ENCODE measurements at regions not wholly inside any gene's neighbourhood (a gene's known extent, or its start where the extent isn't known, plus 50 kb on each side); places are given as distances from the start of the nearest gene placed in this dataset.
"Not testable (repeated sequence)": the region's sequence is repeated elsewhere in the genome, so short reads cannot be mapped to it uniquely, and the experiment has no call there.

DNA sequence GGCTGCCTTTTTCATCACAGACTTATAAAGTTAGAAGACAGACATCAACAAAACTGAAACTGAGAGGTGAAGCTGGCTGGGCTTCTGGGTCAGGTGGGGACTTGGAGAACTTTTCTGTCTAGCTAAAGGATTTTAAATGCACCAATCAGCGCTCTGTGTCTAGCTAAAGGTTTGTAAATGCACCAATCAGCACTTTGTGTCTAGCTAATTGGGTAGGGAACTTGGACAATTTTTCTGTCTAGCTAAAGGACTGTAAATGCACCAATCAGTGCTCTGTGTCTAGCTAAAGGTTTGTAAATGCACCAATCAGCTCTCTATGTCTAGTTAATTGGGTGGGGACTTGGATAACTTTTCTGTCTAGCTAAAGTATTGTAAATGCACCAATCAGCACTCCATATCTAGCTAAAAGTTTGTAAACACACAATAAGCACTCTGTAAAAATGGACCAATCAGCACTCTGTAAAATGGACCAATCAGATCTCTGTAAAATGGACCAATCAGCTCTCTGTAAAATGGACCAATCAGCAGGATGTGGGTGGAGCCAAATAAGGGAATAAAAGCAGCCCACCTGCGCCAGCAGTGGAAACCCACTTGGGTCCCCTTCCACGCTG is 710.3 kb upstream of the INTU start:
- not testable (repeated sequence) for H3K4me3 ChIP-seq (ENCODE audit: low read length); H3K27me3 ChIP-seq (ENCODE audit: insufficient read depth, low read length); H3K4me1 ChIP-seq (ENCODE audit: insufficient read depth, low read length); H2AFZ ChIP-seq (ENCODE audit: low read depth, low read length); H3K36me3 ChIP-seq (ENCODE audit: insufficient read depth, low read length); H3K9me3 ChIP-seq (ENCODE audit: low read length)

DNA sequence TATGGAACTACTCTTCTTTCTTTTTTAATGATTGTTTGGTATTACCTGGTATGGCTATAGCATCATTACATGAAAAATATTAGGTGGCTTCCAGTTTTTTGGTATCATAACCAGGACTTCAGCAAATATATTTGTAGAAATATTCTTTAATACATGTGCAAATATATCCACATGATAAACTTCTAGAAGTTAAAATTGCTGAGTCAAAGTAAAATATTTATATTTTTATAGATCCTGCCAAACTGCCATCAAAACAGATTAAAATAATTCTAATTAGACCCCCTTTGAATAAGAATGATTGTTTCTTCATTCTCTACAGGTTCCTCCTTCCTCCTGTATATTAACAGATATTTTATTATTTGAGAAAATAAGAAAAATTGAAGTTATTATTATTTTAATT is 708.5 kb upstream of the INTU start:
- no peak overlapping the region for H2AFZ ChIP-seq (ENCODE audit: low read depth, low read length)
- no peaks in the 10 kb centered on the region for H3K27me3 ChIP-seq (ENCODE audit: insufficient read depth, low read length)
- no peaks in the 10 kb centered on the region for H3K36me3 ChIP-seq (ENCODE audit: insufficient read depth, low read length)
- no peaks in the 10 kb centered on the region for H3K9me3 ChIP-seq (ENCODE audit: low read length)
- H3K4me1 ChIP-seq (ENCODE audit: insufficient read depth, low read length), result no peaks in the 10 kb centered on the region
- H3K4me3 ChIP-seq (ENCODE audit: low read length), result no peak overlapping the region

DNA sequence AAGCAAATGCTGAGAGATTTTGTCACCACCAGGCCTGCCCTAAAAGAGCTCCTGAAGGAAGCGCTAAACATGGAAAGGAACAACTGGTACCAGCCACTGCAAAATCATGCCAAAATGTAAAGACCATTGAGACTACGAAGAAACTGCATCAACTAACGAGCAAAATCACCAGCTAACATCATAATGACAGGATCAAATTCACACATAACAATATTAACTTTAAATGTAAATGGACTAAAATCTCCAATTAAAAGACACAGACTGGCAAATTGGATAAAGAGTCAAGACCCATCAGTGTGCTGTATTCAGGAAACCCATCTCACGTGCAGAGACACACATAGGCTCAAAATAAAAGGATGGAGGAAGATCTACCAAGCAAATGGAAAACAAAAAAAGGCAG is 702.7 kb upstream of the INTU start:
- H3K4me1 ChIP-seq (ENCODE audit: insufficient read depth, low read length); H3K9me3 ChIP-seq (ENCODE audit: low read length); H2AFZ ChIP-seq (ENCODE audit: low read depth, low read length); H3K27me3 ChIP-seq (ENCODE audit: insufficient read depth, low read length); H3K36me3 ChIP-seq (ENCODE audit: insufficient read depth, low read length); H3K4me3 ChIP-seq (ENCODE audit: low read length): not testable (repeated sequence)

DNA sequence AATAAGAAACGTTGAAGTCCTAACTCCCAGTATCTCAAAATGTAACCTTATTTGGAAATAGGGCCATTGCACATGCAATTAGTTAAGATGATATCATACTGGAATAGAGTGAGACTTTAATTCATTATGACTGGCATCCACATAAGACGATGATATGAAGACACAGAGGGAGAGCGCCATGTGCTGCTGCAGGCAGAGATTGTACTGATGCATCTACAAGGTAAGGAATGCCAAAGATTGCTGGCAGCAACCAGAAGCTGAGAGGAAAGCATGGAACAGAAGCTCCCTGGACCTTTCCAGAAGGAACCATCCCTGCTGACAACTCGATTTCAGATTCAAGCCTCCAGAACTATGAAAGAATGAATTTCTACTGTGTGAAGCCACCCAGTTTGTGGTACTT is 697.0 kb upstream of the INTU start:
- H3K4me1 ChIP-seq (ENCODE audit: insufficient read depth, low read length), result no peaks in the 10 kb centered on the region
- no peaks in the 10 kb centered on the region for H3K36me3 ChIP-seq (ENCODE audit: insufficient read depth, low read length)
- H3K27me3 ChIP-seq (ENCODE audit: insufficient read depth, low read length), result no peaks in the 10 kb centered on the region
- H3K9me3 ChIP-seq (ENCODE audit: low read length), result no peaks in the 10 kb centered on the region
- no peak overlapping the region for H2AFZ ChIP-seq (ENCODE audit: low read depth, low read length)
- no peak overlapping the region for H3K4me3 ChIP-seq (ENCODE audit: low read length)

DNA sequence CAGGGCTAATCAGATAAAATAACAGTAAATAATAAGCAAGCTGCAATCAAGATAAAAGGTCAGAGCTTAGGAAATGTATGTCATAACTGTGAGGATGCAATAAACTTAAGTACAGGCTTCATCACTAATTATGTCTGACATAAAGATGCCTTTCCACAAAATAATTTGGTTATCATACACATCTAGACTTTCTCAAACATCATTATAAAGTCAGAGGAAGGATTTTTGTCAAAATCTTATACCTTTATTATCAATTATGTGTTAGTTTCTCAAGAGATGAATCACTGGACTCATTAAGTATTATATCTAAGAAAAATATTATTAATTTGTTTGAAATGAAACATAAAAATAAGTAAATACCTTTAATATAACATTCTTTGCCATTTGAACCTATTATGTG is 695.4 kb upstream of the INTU start:
- Histone ChIP-seq H3K4me3 (ENCODE audit: low read length) (no peak overlapping the region), H2AFZ (ENCODE audit: low read depth, low read length) (no peak overlapping the region), H3K4me1 (ENCODE audit: insufficient read depth, low read length) (no peaks in the 10 kb centered on the region), H3K9me3 (ENCODE audit: low read length) (no peaks in the 10 kb centered on the region), H3K36me3 (ENCODE audit: insufficient read depth, low read length) (no peaks in the 10 kb centered on the region), H3K27me3 (ENCODE audit: insufficient read depth, low read length) (no peaks in the 10 kb centered on the region)

DNA sequence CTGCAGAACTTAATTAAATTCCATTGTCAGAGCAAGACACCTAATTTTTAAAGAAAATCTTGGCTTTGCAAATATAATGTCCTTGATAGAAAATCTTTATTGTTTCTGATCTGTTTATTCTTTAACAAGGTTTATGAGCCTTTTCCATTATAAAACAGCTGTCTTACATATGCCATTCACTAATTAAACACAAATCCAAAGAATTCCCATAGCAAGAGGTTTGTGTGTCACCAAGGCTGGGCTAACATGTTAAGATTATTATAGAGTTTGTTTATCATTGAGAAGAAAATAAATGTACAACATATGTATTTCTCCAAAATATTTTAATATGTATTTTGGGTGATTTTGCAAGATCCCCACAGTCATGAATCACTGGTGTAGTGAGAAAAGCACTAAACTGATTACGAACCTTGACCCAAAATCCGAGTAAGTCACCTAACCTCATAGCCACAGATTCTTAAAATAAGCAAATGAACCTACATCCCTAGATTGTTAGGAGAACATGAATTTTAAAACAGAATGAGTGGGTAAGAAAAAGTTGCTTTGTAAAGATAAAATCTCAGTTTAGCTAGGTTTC is 694.8 kb upstream of the INTU start:
- Histone ChIP-seq H3K4me3 (ENCODE audit: low read length) (no peak overlapping the region), H3K36me3 (ENCODE audit: insufficient read depth, low read length) (no peaks in the 10 kb centered on the region), H2AFZ (ENCODE audit: low read depth, low read length) (no peak overlapping the region), H3K4me1 (ENCODE audit: insufficient read depth, low read length) (no peaks in the 10 kb centered on the region), H3K27me3 (ENCODE audit: insufficient read depth, low read length) (no peaks in the 10 kb centered on the region), H3K9me3 (ENCODE audit: low read length) (no peaks in the 10 kb centered on the region)

DNA sequence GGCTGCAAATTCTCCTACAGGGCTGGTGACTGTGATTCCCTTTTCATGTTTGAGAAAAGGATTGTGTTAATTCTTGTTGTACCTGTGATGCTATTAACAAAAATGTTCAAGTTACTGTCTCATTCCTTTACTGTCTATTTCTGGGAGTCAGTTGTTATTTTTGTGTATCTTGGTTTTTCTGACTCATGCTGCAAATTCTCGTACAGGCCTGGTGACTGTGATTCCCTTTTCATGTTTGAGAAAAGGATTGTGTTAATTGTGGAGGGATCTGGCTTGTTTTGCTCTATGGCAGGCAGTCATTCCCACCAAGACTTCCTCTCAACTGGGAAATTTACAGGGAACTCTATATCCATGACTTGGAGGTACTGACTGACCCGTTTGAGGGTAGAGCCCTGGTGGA is 693.4 kb upstream of the INTU start:
- H3K27me3 ChIP-seq (ENCODE audit: insufficient read depth, low read length), result no peaks in the 10 kb centered on the region
- no peaks in the 10 kb centered on the region for H3K4me1 ChIP-seq (ENCODE audit: insufficient read depth, low read length)
- H2AFZ ChIP-seq (ENCODE audit: low read depth, low read length), result no peak overlapping the region
- no peaks in the 10 kb centered on the region for H3K36me3 ChIP-seq (ENCODE audit: insufficient read depth, low read length)
- no peaks in the 10 kb centered on the region for H3K9me3 ChIP-seq (ENCODE audit: low read length)
- H3K4me3 ChIP-seq (ENCODE audit: low read length), result no peak overlapping the region

DNA sequence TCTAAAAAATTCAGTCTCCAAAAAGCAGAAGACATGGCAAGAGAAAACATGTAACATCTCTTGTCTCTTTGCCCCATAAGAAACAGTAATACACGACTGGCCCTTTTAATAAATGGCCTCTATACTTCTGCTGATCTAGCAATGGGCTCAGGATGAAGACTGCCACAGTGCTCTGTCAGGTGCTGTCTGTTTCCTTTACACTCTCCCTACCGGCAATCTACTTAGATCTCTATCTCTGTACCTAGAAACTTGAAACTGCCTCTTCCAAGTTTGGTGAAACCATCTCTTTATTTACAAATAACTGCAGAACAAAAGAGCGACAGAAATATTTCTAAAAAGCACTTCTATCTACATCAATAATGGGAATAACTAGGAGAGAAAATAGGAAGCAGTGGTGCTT is 685.2 kb upstream of the INTU start:
- Histone ChIP-seq H3K27me3 (ENCODE audit: insufficient read depth, low read length) (no peaks in the 10 kb centered on the region), H3K4me3 (ENCODE audit: low read length) (no peak overlapping the region)

DNA sequence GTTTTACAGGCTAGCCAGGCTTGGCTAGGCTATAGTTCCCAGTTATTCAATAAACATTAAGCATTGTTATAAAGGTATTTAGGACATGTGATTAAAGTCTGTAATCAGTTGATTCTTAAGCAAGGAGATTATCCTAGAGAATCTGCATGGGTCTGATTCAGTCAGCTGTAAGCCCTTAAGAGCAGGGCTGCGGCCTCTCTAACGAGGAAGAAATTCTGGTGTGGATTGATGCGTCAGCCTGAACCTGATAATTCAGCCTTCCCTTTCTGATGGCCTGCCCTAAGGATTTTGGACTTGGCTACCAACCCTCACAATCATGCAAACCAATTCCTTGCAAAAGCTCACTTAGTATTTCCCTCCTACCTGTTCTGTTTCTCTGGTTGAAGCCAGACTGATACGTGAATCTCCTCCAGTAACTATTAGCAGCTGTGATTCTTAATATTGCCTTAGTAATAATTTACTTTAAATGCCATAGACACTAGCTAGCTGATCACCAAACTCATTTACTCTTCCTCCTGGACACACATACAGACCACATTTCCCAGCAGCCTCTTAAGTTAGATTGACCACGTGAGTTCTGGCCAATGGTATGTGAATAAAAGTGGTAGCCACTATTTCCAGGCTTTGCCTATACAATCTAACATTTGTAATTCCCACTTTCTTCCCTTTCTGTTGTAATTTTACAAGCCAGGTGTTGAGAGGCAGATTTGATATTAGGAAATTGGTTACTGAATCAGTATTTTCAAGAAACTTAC is 678.0 kb upstream of the INTU start:
- peaks cover 9% of the 10 kb centered on the region for H3K4me1 ChIP-seq (ENCODE audit: insufficient read depth, low read length)
- no peak overlapping the region for H2AFZ ChIP-seq (ENCODE audit: low read depth, low read length)
- H3K36me3 ChIP-seq (ENCODE audit: insufficient read depth, low read length), result no peaks in the 10 kb centered on the region
- H3K4me3 ChIP-seq (ENCODE audit: low read length), result no peak overlapping the region
- no peaks in the 10 kb centered on the region for H3K27me3 ChIP-seq (ENCODE audit: insufficient read depth, low read length)
- H3K9me3 ChIP-seq (ENCODE audit: low read length), result peaks cover 2% of the 10 kb centered on the region

More for the DNA sequence above, 685.2 kb upstream of the INTU start:
- H3K4me1 ChIP-seq (ENCODE audit: insufficient read depth, low read length), result no peaks in the 10 kb centered on the region
- no peaks in the 10 kb centered on the region for H3K36me3 ChIP-seq (ENCODE audit: insufficient read depth, low read length)
- H3K9me3 ChIP-seq (ENCODE audit: low read length), result no peaks in the 10 kb centered on the region
- H2AFZ ChIP-seq (ENCODE audit: low read depth, low read length), result peak overlapping the region; percentile 32

DNA sequence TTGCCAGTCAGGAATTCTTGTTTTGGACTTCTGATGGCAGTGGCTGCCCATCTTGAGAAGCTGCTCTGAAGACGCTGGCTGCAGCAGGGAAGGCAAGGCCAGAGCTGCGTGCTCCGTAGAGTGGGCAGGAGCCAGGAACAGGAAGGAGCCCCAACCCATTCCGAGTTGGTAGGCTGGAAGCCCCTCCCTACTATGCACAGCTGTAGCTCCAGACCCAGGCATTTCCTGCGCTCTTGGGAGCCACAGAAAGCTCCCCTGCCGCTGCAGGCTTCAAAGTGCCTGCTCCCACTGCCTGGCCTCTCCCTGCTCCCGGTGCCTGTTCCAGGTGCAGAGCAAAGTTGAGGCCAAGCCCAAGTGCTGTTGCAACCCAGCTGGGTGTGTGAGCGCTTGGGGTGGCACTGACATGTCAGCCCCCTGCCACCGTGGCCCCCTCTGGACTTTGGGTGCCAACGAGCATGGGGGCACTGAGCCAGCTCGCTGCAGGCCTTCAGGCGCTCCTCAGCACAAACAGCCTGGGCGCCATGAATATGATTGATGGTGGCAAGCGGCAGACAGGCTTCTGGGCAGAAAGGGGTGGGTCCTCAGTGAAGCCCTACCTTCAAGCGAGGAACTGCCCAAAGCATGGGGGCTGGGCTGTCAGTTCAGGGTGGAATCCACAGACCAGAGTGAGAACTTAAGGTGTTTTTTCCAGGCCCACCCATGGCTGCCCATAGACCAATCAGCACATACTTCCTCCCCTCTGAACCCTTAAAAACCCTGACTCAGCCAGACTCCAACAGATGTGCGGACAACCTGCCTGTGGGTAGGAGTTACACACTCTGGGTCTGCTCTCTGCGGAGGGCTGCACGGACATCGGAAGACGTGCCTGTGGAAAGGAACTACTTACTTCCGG is 677.2 kb upstream of the INTU start:
- Histone ChIP-seq H3K4me1 (ENCODE audit: insufficient read depth, low read length) (peaks cover 9% of the 10 kb centered on the region), H3K4me3 (ENCODE audit: low read length) (no peak overlapping the region), H2AFZ (ENCODE audit: low read depth, low read length) (no peak overlapping the region), H3K36me3 (ENCODE audit: insufficient read depth, low read length) (no peaks in the 10 kb centered on the region), H3K9me3 (ENCODE audit: low read length) (peaks cover 2% of the 10 kb centered on the region), H3K27me3 (ENCODE audit: insufficient read depth, low read length) (no peaks in the 10 kb centered on the region)

DNA sequence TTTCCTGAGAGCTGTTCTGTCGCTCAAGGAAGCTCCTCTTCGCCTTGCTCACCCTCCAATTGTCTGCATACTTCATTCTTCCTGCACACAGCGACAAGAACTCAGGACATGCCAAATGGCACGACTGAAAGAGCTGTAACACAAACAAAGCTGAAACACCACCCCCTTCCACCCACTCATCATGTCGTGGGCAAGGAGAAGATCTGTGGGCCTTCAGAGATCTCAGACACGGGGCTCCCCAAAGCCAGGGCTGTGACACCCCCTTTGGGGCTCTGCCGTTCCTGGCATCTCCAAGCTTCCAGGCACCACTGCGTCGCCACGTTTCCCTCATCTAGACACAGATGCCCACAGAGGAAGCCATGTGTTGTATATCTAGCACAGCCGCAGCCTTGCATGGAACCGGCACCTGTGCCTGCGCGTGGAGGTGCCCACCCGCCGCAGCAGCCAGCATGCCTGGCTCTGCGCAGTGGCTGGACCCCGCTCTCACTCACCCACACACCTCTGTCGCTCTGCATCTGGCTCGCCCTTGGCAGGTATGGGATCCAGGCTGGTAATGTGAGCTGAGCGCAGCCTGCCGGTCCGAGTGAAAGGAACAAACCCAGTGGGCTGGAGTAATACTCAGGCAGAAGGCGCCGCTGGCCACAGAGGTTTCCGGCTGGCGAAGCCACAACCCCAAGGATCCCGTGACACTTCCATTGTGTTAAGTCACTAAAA is 676.4 kb upstream of the INTU start:
- Histone ChIP-seq H2AFZ (ENCODE audit: low read depth, low read length) (no peak overlapping the region), H3K4me1 (ENCODE audit: insufficient read depth, low read length) (peaks cover 9% of the 10 kb centered on the region), H3K36me3 (ENCODE audit: insufficient read depth, low read length) (no peaks in the 10 kb centered on the region), H3K4me3 (ENCODE audit: low read length) (no peak overlapping the region), H3K27me3 (ENCODE audit: insufficient read depth, low read length) (no peaks in the 10 kb centered on the region), H3K9me3 (ENCODE audit: low read length) (peaks cover 2% of the 10 kb centered on the region)

DNA sequence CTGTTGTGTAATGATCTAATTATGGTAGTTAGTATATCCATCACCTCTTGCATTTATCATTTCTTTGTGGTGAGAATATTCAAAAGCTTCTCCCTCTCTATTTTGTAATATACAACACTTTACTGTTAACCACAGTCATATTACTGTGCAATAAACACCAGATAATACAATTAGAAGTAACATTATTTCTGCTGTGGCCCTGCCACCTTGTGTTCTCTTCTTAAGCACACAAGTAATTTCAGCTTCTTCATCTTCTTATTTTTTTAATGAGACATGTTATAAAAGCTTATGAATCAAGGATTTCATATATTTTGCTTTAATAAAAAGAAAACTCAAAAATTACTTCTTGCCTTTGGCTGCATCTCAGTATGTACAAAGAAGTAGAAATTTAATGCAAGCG is 675.2 kb upstream of the INTU start:
- H2AFZ ChIP-seq (ENCODE audit: low read depth, low read length), result no peak overlapping the region
- H3K4me1 ChIP-seq (ENCODE audit: insufficient read depth, low read length), result peaks cover 9% of the 10 kb centered on the region
- H3K4me3 ChIP-seq (ENCODE audit: low read length), result no peak overlapping the region
- H3K9me3 ChIP-seq (ENCODE audit: low read length), result peaks cover 2% of the 10 kb centered on the region
- H3K36me3 ChIP-seq (ENCODE audit: insufficient read depth, low read length), result no peaks in the 10 kb centered on the region
- no peaks in the 10 kb centered on the region for H3K27me3 ChIP-seq (ENCODE audit: insufficient read depth, low read length)

Data from neuron (in vitro differentiated cells).